Dermis microvascular lymphatic vessel endothelial cell (primary cell): ENCODE measurements at regions not wholly inside any gene's neighbourhood (a gene's known extent, or its start where the extent isn't known, plus 50 kb on each side); places are given as distances from the start of the nearest gene placed in this dataset.

Source experiments
- DNase-seq, 2 donors: peaks; one replicate each; pipeline versions ENCODE4 v3.0.0 to v3.0.0-alpha.2; 2010; ENCODE audit warnings: low read depth in 2 of 2

DNA sequence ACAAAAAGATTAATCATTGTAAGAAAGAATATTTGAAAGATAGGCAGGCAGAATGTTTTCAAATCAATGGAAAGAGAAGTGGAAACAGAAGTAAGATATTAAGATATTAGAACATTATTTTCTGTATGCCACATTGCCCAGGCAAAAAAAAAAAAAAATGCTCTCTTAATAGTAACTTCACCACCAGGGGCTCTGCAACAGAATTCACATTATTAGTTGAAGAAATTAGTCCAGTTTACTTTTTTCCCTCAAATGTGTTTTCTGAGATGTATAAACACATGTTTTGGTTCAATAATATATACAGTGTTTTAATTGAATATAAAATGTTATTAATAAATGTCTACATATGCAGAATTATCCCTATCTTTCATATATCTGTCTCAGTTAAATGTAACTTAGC, 78.0 kb upstream of the ADAD1 start:
- DNase-seq, result no peak

- DNase-seq, result no peak
Measured at GRCh38 chr4:122305853-122306252, 73.0 kb upstream of the ADAD1 start.

- DNase-seq, result no peak
Measured at GRCh38 chr4:122309988-122310626, 68.7 kb upstream of the ADAD1 start.

- DNase-seq, result no peak
Measured at GRCh38 chr4:122313006-122313646, 65.7 kb upstream of the ADAD1 start.

DNA sequence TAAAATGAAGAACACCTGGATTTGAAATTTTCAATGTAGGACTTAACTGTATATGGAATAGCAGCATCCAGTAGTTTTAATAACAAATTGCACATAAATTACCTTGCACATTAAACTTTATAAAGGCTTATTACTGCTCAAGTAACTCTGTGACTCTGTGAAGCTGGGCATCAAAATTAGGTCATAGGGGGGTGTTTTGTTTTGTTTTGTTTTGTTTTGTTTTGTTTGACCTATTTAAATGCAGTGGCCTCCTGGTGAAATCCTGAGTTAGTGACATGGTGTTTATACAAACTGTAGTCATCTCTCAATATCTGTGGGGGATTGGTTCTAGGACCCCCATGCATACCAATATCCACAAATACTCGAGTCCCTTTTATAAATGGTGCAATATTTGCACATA, 51.9 kb upstream of the ADAD1 start:
- DNase-seq, result no peak

- DNase-seq, result no peak
Measured at GRCh38 chr4:122328893-122329292, 49.9 kb upstream of the ADAD1 start.
